ENCODE measurements at regions not wholly inside any gene's neighbourhood (a gene's known extent, or its start where the extent isn't known, plus 50 kb on each side); places are given as distances from the start of the nearest gene placed in this dataset.

- Histone ChIP-seq H3K4me3 (ENCODE audit: low read length) (no peak overlapping the region), H3K4me1 (ENCODE audit: insufficient read depth, low read length) (no peaks in the 10 kb centered on the region), H3K27ac (ENCODE audit: low read depth, low read length) (no peak overlapping the region), H3K9me3 (ENCODE audit: low read length) (no peaks in the 10 kb centered on the region), H3K36me3 (ENCODE audit: insufficient read depth, low read length) (no peaks in the 10 kb centered on the region), H3K27me3 (ENCODE audit: insufficient read depth, low read length, poor library complexity, severe bottlenecking) (no peaks in the 10 kb centered on the region)
- Mint-ChIP-seq H3K27me3 (no peaks in the 10 kb centered on the region), H3K4me1 (no peaks in the 10 kb centered on the region), H3K9me3 (peaks cover 4 to 20% (median 12%) of the 10 kb centered on the region in 5 donors), H3K4me3 (no peak overlapping the region), H3K36me3 (peaks cover 0 to 5% (median 0%) of the 10 kb centered on the region in 3 donors), H3K27ac (no peak overlapping the region)
- no peak for DNase-seq
- CTCF ChIA-PET: no interaction called here
- POLR2A ChIA-PET: no interaction called here
These were observed 120.5 kb downstream of the BMP2 start for GRCh38 chr20:6887966-6888365.

- ChIA-PET CTCF (interaction anchor here (1.0 kb wide), 1 partner anchor 35 kb away, joined by 3 read pairs; no protein-coding TSS in a partner anchor), POLR2A (no interaction called here)
- Histone ChIP-seq H3K27ac (ENCODE audit: low read depth, low read length) (no peak overlapping the region), H3K4me3 (ENCODE audit: low read length) (no peak overlapping the region), H3K27me3 (ENCODE audit: insufficient read depth, low read length, poor library complexity, severe bottlenecking) (no peaks in the 10 kb centered on the region), H3K36me3 (ENCODE audit: insufficient read depth, low read length) (no peaks in the 10 kb centered on the region), H3K9me3 (ENCODE audit: low read length) (no peaks in the 10 kb centered on the region), H3K4me1 (ENCODE audit: insufficient read depth, low read length) (no peaks in the 10 kb centered on the region)
- Mint-ChIP-seq H3K4me3 (no peak overlapping the region), H3K9me3 (peaks cover 4 to 15% (median 12%) of the 10 kb centered on the region in 5 donors), H3K27me3 (no peaks in the 10 kb centered on the region), H3K4me1 (no peaks in the 10 kb centered on the region), H3K36me3 (peaks cover 0 to 5% (median 0%) of the 10 kb centered on the region in 3 donors), H3K27ac (no peak overlapping the region)
- no peak for DNase-seq
These were observed 121.4 kb downstream of the BMP2 start for GRCh38 chr20:6888736-6889395.

- Histone ChIP-seq H3K36me3 (ENCODE audit: insufficient read depth, low read length) (no peaks in the 10 kb centered on the region), H3K4me3 (ENCODE audit: low read length) (no peak overlapping the region), H3K27me3 (ENCODE audit: insufficient read depth, low read length, poor library complexity, severe bottlenecking) (no peaks in the 10 kb centered on the region), H3K27ac (ENCODE audit: low read depth, low read length) (no peak overlapping the region), H3K4me1 (ENCODE audit: insufficient read depth, low read length) (no peaks in the 10 kb centered on the region), H3K9me3 (ENCODE audit: low read length) (peaks cover 4% of the 10 kb centered on the region)
- H3K9me3 Mint-ChIP-seq: peaks cover 4 to 9% (median 8%) of the 10 kb centered on the region in 5 donors
- no peak overlapping the region for H3K4me3 Mint-ChIP-seq
- H3K4me1 Mint-ChIP-seq: no peaks in the 10 kb centered on the region
- H3K27ac Mint-ChIP-seq: no peak overlapping the region
- H3K36me3 Mint-ChIP-seq: no peaks in the 10 kb centered on the region
- CTCF ChIA-PET: no interaction called here
- no peak for DNase-seq
- POLR2A ChIA-PET: no interaction called here
- no peaks in the 10 kb centered on the region for H3K27me3 Mint-ChIP-seq
These were observed 125.2 kb downstream of the BMP2 start for GRCh38 chr20:6892724-6893123.

- Histone ChIP-seq H3K4me1 (ENCODE audit: insufficient read depth, low read length) (no peaks in the 10 kb centered on the region), H3K27ac (ENCODE audit: low read depth, low read length) (no peak overlapping the region), H3K36me3 (ENCODE audit: insufficient read depth, low read length) (no peaks in the 10 kb centered on the region), H3K27me3 (ENCODE audit: insufficient read depth, low read length, poor library complexity, severe bottlenecking) (no peaks in the 10 kb centered on the region), H3K9me3 (ENCODE audit: low read length) (peaks cover 4% of the 10 kb centered on the region), H3K4me3 (ENCODE audit: low read length) (no peak overlapping the region)
- ChIA-PET POLR2A (no interaction called here), CTCF (no interaction called here)
- DNase-seq: no peak
- peaks cover 3 to 16% (median 9%) of the 10 kb centered on the region in 5 donors for H3K9me3 Mint-ChIP-seq
- H3K27me3 Mint-ChIP-seq: no peaks in the 10 kb centered on the region
- H3K4me3 Mint-ChIP-seq: no peak overlapping the region
- H3K36me3 Mint-ChIP-seq: no peaks in the 10 kb centered on the region
- no peaks in the 10 kb centered on the region for H3K4me1 Mint-ChIP-seq
- H3K27ac Mint-ChIP-seq: no peak overlapping the region
These were observed 131.4 kb downstream of the BMP2 start for GRCh38 chr20:6898928-6899327.

- no peaks in the 10 kb centered on the region for H3K27me3 ChIP-seq (ENCODE audit: insufficient read depth, low read length, poor library complexity, severe bottlenecking)
- no peaks in the 10 kb centered on the region for H3K9me3 ChIP-seq (ENCODE audit: low read length)
- Mint-ChIP-seq H3K27ac (no peak overlapping the region), H3K4me3 (no peak overlapping the region), H3K36me3 (peaks cover 0 to 1% (median 0%) of the 10 kb centered on the region in 3 donors), H3K9me3 (peaks cover 0 to 25% (median 6%) of the 10 kb centered on the region in 5 donors), H3K27me3 (no peaks in the 10 kb centered on the region), H3K4me1 (no peaks in the 10 kb centered on the region)
- H3K4me3 ChIP-seq (ENCODE audit: low read length): no peak overlapping the region
- no peak for DNase-seq
- POLR2A ChIA-PET: no interaction called here
- no peaks in the 10 kb centered on the region for H3K4me1 ChIP-seq (ENCODE audit: insufficient read depth, low read length)
- H3K36me3 ChIP-seq (ENCODE audit: insufficient read depth, low read length): no peaks in the 10 kb centered on the region
- H3K27ac ChIP-seq (ENCODE audit: low read depth, low read length): no peak overlapping the region
- CTCF ChIA-PET: no interaction called here
These were observed 139.4 kb downstream of the BMP2 start for GRCh38 chr20:6906871-6907270.

- CTCF ChIA-PET: no interaction called here
These were observed 141.2 kb downstream of the BMP2 start for GRCh38 chr20:6908673-6909072.

GRCh38 chr20:6909608-6910007 is 142.1 kb downstream of the BMP2 start:
- Histone ChIP-seq H3K27ac (ENCODE audit: low read depth, low read length) (no peak overlapping the region), H3K4me3 (ENCODE audit: low read length) (no peak overlapping the region), H3K4me1 (ENCODE audit: insufficient read depth, low read length) (no peaks in the 10 kb centered on the region), H3K27me3 (ENCODE audit: insufficient read depth, low read length, poor library complexity, severe bottlenecking) (no peaks in the 10 kb centered on the region), H3K9me3 (ENCODE audit: low read length) (no peaks in the 10 kb centered on the region), H3K36me3 (ENCODE audit: insufficient read depth, low read length) (no peaks in the 10 kb centered on the region)
- no peaks in the 10 kb centered on the region for H3K4me1 Mint-ChIP-seq
- H3K27me3 Mint-ChIP-seq: no peaks in the 10 kb centered on the region
- peaks cover 0 to 1% (median 0%) of the 10 kb centered on the region in 3 donors for H3K36me3 Mint-ChIP-seq
- no peak overlapping the region for H3K27ac Mint-ChIP-seq
- no peak overlapping the region for H3K4me3 Mint-ChIP-seq
- POLR2A ChIA-PET: no interaction called here
- DNase-seq: no peak
- H3K9me3 Mint-ChIP-seq: peaks cover 0 to 22% (median 2%) of the 10 kb centered on the region in 5 donors
- CTCF ChIA-PET: no interaction called here

More at GRCh38 chr20:6908673-6909072, 141.2 kb downstream of the BMP2 start:
- no peaks in the 10 kb centered on the region for H3K27me3 ChIP-seq (ENCODE audit: insufficient read depth, low read length, poor library complexity, severe bottlenecking)
- no peak overlapping the region for H3K27ac Mint-ChIP-seq
- no peak overlapping the region for H3K4me3 Mint-ChIP-seq
- POLR2A ChIA-PET: no interaction called here
- no peak overlapping the region for H3K4me3 ChIP-seq (ENCODE audit: low read length)
- H3K36me3 Mint-ChIP-seq: peaks cover 0 to 1% (median 0%) of the 10 kb centered on the region in 3 donors
- H3K9me3 ChIP-seq (ENCODE audit: low read length): no peaks in the 10 kb centered on the region
- peaks cover 0 to 22% (median 2%) of the 10 kb centered on the region in 5 donors for H3K9me3 Mint-ChIP-seq
- no peaks in the 10 kb centered on the region for H3K36me3 ChIP-seq (ENCODE audit: insufficient read depth, low read length)
- H3K27me3 Mint-ChIP-seq: no peaks in the 10 kb centered on the region
- H3K27ac ChIP-seq (ENCODE audit: low read depth, low read length): no peak overlapping the region
- no peaks in the 10 kb centered on the region for H3K4me1 Mint-ChIP-seq
- no peaks in the 10 kb centered on the region for H3K4me1 ChIP-seq (ENCODE audit: insufficient read depth, low read length)
- no peak for DNase-seq

- Mint-ChIP-seq H3K36me3 (peaks cover 0 to 1% (median 0%) of the 10 kb centered on the region in 3 donors), H3K4me1 (no peaks in the 10 kb centered on the region), H3K9me3 (peaks cover 4 to 25% (median 9%) of the 10 kb centered on the region in 5 donors), H3K27me3 (no peaks in the 10 kb centered on the region), H3K4me3 (no peak overlapping the region), H3K27ac (no peak overlapping the region)
- POLR2A ChIA-PET: no interaction called here
- Histone ChIP-seq H3K4me1 (ENCODE audit: insufficient read depth, low read length) (no peaks in the 10 kb centered on the region), H3K9me3 (ENCODE audit: low read length) (no peaks in the 10 kb centered on the region), H3K27me3 (ENCODE audit: insufficient read depth, low read length, poor library complexity, severe bottlenecking) (no peaks in the 10 kb centered on the region), H3K36me3 (ENCODE audit: insufficient read depth, low read length) (no peaks in the 10 kb centered on the region), H3K27ac (ENCODE audit: low read depth, low read length) (no peak overlapping the region), H3K4me3 (ENCODE audit: low read length) (no peak overlapping the region)
- CTCF ChIA-PET: no interaction called here
- DNase-seq: no peak
These were observed 147.5 kb downstream of the BMP2 start for GRCh38 chr20:6914986-6915385.
